Stimulated activated CD4-positive, alpha-beta T cell treated with anti-CD3 and anti-CD28 coated beads, Interleukin-15, amount 100 ng/mL, for 48 hours (primary cell): ENCODE measurements at regions not wholly inside any gene's neighbourhood (a gene's known extent, or its start where the extent isn't known, plus 50 kb on each side); places are given as distances from the start of the nearest gene placed in this dataset.

Source experiments
- DNase-seq, 2 donors: peaks; one replicate each; pipeline ENCODE4 v3.0.0-alpha.2; 2020; ENCODE audit warnings: low read depth in 2 of 2

GRCh38 chr5:2205185-2205585, 322.5 kb upstream of the IRX4 start:
- no peak for DNase-seq

- no peak for DNase-seq
These were observed 321.9 kb upstream of the IRX4 start for GRCh38 chr5:2204366-2205184.

- no peak for DNase-seq
These were observed 321.0 kb upstream of the IRX4 start for GRCh38 chr5:2203774-2204173.

- DNase-seq, result no peak
These were observed 319.1 kb upstream of the IRX4 start for GRCh38 chr5:2201832-2202231.

- DNase-seq, result no peak
These were observed 318.7 kb upstream of the IRX4 start for GRCh38 chr5:2201421-2201820.

- no peak for DNase-seq
These were observed 318.3 kb upstream of the IRX4 start for GRCh38 chr5:2201011-2201410.

- no peak for DNase-seq
These were observed 317.7 kb upstream of the IRX4 start for GRCh38 chr5:2200261-2200950.

- no peak for DNase-seq
These were observed 317.0 kb upstream of the IRX4 start for GRCh38 chr5:2199697-2200096.

GRCh38 chr5:2196989-2197619, 314.4 kb upstream of the IRX4 start:
- DNase-seq, result no peak

- no peak for DNase-seq
These were observed 313.7 kb upstream of the IRX4 start for GRCh38 chr5:2196416-2196815.

GRCh38 chr5:2194949-2195348, 312.2 kb upstream of the IRX4 start:
- DNase-seq, result no peak

- DNase-seq, result no peak
These were observed 311.5 kb upstream of the IRX4 start for GRCh38 chr5:2194236-2194555.

- DNase-seq, result no peak
These were observed 311.0 kb upstream of the IRX4 start for GRCh38 chr5:2193542-2194235.

GRCh38 chr5:2193142-2193541, 310.4 kb upstream of the IRX4 start:
- no peak for DNase-seq

- DNase-seq, result no peak
These were observed 309.8 kb upstream of the IRX4 start for GRCh38 chr5:2192496-2192895.

GRCh38 chr5:2191972-2192371, 309.2 kb upstream of the IRX4 start:
- DNase-seq, result no peak

GRCh38 chr5:2190549-2190948, 307.8 kb upstream of the IRX4 start:
- DNase-seq, result no peak

- DNase-seq, result no peak
These were observed 305.9 kb upstream of the IRX4 start for GRCh38 chr5:2188661-2189060.

GRCh38 chr5:2188137-2188536, 305.4 kb upstream of the IRX4 start:
- DNase-seq, result no peak

- DNase-seq, result no peak
These were observed 305.0 kb upstream of the IRX4 start for GRCh38 chr5:2187687-2188086.

GRCh38 chr5:2187156-2187555, 304.4 kb upstream of the IRX4 start:
- no peak for DNase-seq

GRCh38 chr5:2186472-2187015, 303.8 kb upstream of the IRX4 start:
- DNase-seq, result no peak
